ENCODE measurements at regions not wholly inside any gene's neighbourhood (a gene's known extent, or its start where the extent isn't known, plus 50 kb on each side); places are given as distances from the start of the nearest gene placed in this dataset.
"Not testable (repeated sequence)": the region's sequence is repeated elsewhere in the genome, so short reads cannot be mapped to it uniquely, and the experiment has no call there.

DNA sequence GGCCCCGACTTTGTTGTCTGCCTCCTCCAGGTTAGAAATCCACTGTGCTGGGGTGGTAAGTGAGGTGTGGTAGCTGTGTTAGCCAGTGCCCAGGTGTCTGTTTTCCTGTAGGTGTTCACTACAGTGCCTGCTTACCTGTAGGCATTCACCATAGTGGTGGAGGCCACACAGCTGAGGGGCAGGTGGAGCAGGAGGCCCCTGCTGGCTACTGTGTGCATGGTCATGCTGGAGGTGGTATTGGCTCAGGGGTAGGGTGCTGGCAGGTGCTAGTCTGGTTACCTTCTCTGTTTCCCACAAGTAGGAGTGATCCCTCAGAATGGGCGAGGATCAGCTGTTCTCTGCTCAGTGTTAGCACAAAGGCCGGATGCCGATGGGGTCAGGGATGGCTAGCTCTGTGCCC is 217.3 kb downstream of the SYT10 start:
- POLR2A ChIA-PET = interaction anchor here (0.7 kb wide), 1 partner anchor 122 kb away, joined by 3 read pairs; no protein-coding TSS in a partner anchor

DNA sequence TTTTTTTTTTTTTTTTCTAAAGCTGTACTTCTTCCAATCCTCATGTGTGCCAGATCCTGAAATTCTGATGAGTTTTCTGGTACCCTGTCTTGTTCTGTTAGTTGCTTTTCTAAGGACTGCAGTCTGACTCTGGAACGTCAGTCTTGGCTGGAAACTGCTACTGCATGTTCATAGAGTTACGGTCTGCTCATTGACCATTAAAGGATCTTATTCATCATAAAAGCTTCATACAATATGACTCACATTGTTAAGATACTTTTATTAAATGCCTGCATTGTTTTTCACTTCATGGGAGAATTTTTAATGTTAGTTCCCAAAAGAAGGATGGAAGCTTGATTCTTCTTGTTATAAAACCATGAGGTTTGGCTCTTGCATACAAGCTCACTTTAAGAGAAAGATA is 233.6 kb downstream of the SYT10 start:
- H2AFZ ChIP-seq (ENCODE audit: low read length) = no peak overlapping the region
- H3K27ac ChIP-seq (ENCODE audit: low read depth, low read length, poor library complexity, severe bottlenecking) = no peak overlapping the region
- no peak overlapping the region for H3K4me3 ChIP-seq (ENCODE audit: low read depth, low read length, poor library complexity, severe bottlenecking)
- POLR2A ChIA-PET = interaction anchor here (0.6 kb wide), 1 partner anchor 281 kb away, joined by 3 read pairs; no protein-coding TSS in a partner anchor
- no peak for DNase-seq (ENCODE audit: low spot score)
- no peaks in the 10 kb centered on the region for H3K9me2 ChIP-seq (ENCODE audit: insufficient read depth, low read length)
- H3K4me2 ChIP-seq (ENCODE audit: low read length) = no peak overlapping the region
- no peaks in the 10 kb centered on the region for H3K36me3 ChIP-seq (ENCODE audit: insufficient read depth, low read length)
- H4K20me1 ChIP-seq (ENCODE audit: insufficient read depth, low read length) = no peaks in the 10 kb centered on the region
- H3K4me1 ChIP-seq (ENCODE audit: insufficient read depth, low read length, poor library complexity, severe bottlenecking) = no peaks in the 10 kb centered on the region
- no peaks in the 10 kb centered on the region for H3K79me2 ChIP-seq (ENCODE audit: insufficient read depth, low read depth, low read length)
- no TSS peak for BruUV-seq (replicated peaks)
- peaks cover 1% of the 10 kb centered on the region; the same call in 1 of the 2 replicates for H3K9me3 ChIP-seq (ENCODE audit: low read length)
- CTCF ChIA-PET (ENCODE audit: unreplicated experiment) = no interaction called here
- intact Hi-C loops (cut with micrococcal nuclease; ENCODE audit: unreplicated experiment) = no loop called here
- no peak for TF ChIP-seq EZH2phosphoT487 (IDR thresholded peaks at IDR 0.05; ENCODE audit: borderline replicate concordance, low read depth, low read length)
- TF ChIP-seq, protein P1, sequence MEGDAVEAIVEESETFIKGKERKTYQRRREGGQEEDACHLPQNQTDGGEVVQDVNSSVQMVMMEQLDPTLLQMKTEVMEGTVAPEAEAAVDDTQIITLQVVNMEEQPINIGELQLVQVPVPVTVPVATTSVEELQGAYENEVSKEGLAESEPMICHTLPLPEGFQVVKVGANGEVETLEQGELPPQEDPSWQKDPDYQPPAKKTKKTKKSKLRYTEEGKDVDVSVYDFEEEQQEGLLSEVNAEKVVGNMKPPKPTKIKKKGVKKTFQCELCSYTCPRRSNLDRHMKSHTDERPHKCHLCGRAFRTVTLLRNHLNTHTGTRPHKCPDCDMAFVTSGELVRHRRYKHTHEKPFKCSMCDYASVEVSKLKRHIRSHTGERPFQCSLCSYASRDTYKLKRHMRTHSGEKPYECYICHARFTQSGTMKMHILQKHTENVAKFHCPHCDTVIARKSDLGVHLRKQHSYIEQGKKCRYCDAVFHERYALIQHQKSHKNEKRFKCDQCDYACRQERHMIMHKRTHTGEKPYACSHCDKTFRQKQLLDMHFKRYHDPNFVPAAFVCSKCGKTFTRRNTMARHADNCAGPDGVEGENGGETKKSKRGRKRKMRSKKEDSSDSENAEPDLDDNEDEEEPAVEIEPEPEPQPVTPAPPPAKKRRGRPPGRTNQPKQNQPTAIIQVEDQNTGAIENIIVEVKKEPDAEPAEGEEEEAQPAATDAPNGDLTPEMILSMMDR (conservative IDR thresholded peaks at IDR 0.05; ENCODE audit: low read length) = no peak

More for the DNA sequence above, 217.3 kb downstream of the SYT10 start:
- no peaks in the 10 kb centered on the region for H3K79me2 ChIP-seq (ENCODE audit: insufficient read depth, low read depth, low read length)
- no peaks in the 10 kb centered on the region for H4K20me1 ChIP-seq (ENCODE audit: insufficient read depth, low read length)
- intact Hi-C loops (cut with micrococcal nuclease; ENCODE audit: unreplicated experiment) = no loop called here
- no peaks in the 10 kb centered on the region for H3K9me3 ChIP-seq (ENCODE audit: low read length)
- H2AFZ ChIP-seq (ENCODE audit: low read length) = no peak overlapping the region
- no peaks in the 10 kb centered on the region for H3K4me1 ChIP-seq (ENCODE audit: insufficient read depth, low read length, poor library complexity, severe bottlenecking)
- H3K27ac ChIP-seq (ENCODE audit: low read depth, low read length, poor library complexity, severe bottlenecking) = no peak overlapping the region
- no peak overlapping the region for H3K4me2 ChIP-seq (ENCODE audit: low read length)
- H3K4me3 ChIP-seq (ENCODE audit: low read depth, low read length, poor library complexity, severe bottlenecking) = no peak overlapping the region
- CTCF ChIA-PET (ENCODE audit: unreplicated experiment) = no interaction called here
- TF ChIP-seq, protein P1 (conservative IDR thresholded peaks at IDR 0.05; ENCODE audit: low read length) = no peak
- no peak for TF ChIP-seq EZH2phosphoT487 (IDR thresholded peaks at IDR 0.05; ENCODE audit: borderline replicate concordance, low read depth, low read length)
- no peaks in the 10 kb centered on the region for H3K9me2 ChIP-seq (ENCODE audit: insufficient read depth, low read length)
- H3K36me3 ChIP-seq (ENCODE audit: insufficient read depth, low read length) = no peaks in the 10 kb centered on the region
- no TSS peak for BruUV-seq (replicated peaks)
- DNase-seq (ENCODE audit: low spot score) = no peak

DNA sequence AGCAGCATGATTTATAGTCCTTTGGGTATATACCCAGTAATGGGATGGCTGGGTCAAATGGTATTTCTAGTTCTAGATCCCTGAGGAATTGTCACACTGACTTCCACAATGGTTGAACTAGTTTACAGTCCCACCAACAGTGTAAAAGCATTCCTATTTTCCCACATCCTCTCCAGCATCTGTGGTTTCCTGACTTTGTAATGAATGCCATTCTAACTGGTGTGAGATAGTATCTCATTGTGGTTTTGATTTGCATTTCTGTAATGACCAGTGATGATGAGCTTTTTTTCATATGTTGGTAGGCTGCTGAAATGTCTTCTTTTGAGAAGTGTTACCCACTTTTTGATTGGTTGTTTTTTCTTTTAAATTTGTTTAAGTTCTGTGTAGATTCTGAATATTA is 245.2 kb downstream of the SYT10 start:
- H3K36me3 ChIP-seq (ENCODE audit: insufficient read depth, low read length); H3K4me3 ChIP-seq (ENCODE audit: low read depth, low read length, poor library complexity, severe bottlenecking); H3K27ac ChIP-seq (ENCODE audit: low read depth, low read length, poor library complexity, severe bottlenecking); DNase-seq (ENCODE audit: low spot score); H3K79me2 ChIP-seq (ENCODE audit: insufficient read depth, low read depth, low read length); CTCF ChIA-PET (ENCODE audit: unreplicated experiment); H4K20me1 ChIP-seq (ENCODE audit: insufficient read depth, low read length); H3K9me3 ChIP-seq (ENCODE audit: low read length); H3K4me2 ChIP-seq (ENCODE audit: low read length); BruUV-seq (replicated peaks); H2AFZ ChIP-seq (ENCODE audit: low read length); intact Hi-C loops (cut with micrococcal nuclease; ENCODE audit: unreplicated experiment); H3K9me2 ChIP-seq (ENCODE audit: insufficient read depth, low read length); H3K4me1 ChIP-seq (ENCODE audit: insufficient read depth, low read length, poor library complexity, severe bottlenecking): not testable (repeated sequence)
- POLR2A ChIA-PET = interaction anchor here (0.9 kb wide), 1 partner anchor 13 kb away, joined by 3 read pairs; no protein-coding TSS in a partner anchor
